ENCODE measurements at regions not wholly inside any gene's neighbourhood (a gene's known extent, or its start where the extent isn't known, plus 50 kb on each side); places are given as distances from the start of the nearest gene placed in this dataset.

- Histone ChIP-seq H2BK5ac (ENCODE audit: low read depth, low read length) (no peak overlapping the region), H3K4me2 (ENCODE audit: insufficient read depth in 1 of 2, low read depth in 2 of 2, low read length in 2 of 2) (no peak overlapping the region), H4K8ac (ENCODE audit: extremely low read depth, insufficient read depth, low read length) (no peak overlapping the region), H3K14ac (ENCODE audit: insufficient read length) (no peak overlapping the region), H3K36me3 (ENCODE audit: control insufficient read depth in 2 of 4, insufficient read depth in 4 of 4, low read length in 3 of 4) (no peaks in the 10 kb centered on the region), H3K9me3 (ENCODE audit: insufficient read depth in 2 of 2, low read depth in 1 of 2, low read length in 1 of 2) (no peaks in the 10 kb centered on the region), H3K79me2 (ENCODE audit: control insufficient read depth in 1 of 2, insufficient read depth in 2 of 2, low read length in 2 of 2) (no peaks in the 10 kb centered on the region), H3K23me2 (ENCODE audit: low read depth, low read length) (no peaks in the 10 kb centered on the region), H3K23ac (ENCODE audit: insufficient read length) (no peak overlapping the region), H3K18ac (ENCODE audit: extremely low read depth, low read length) (no peak overlapping the region), H4K91ac (replicated peaks; ENCODE audit: insufficient read length, low read length) (no peak overlapping the region), H2BK12ac (ENCODE audit: low read depth, low read length) (no peak overlapping the region), H3K4ac (replicated peaks; ENCODE audit: insufficient read length, low read depth, low read length) (no peak overlapping the region), H3K4me3 (ENCODE audit: extremely low read depth in 1 of 4, insufficient read depth in 2 of 4, low read depth in 3 of 4, low read length in 4 of 4) (no peak overlapping the region), H2AK5ac (ENCODE audit: low read depth, low read length) (no peak overlapping the region), H3K9ac (replicated peaks in 1 of 4; ENCODE audit: extremely low read depth in 1 of 4, low read depth in 3 of 4, low read length in 3 of 4) (no peak overlapping the region), H3K4me1 (replicated peaks in 1 of 4; ENCODE audit: control insufficient read depth in 3 of 4, insufficient read depth in 4 of 4, low read length in 3 of 4) (no peaks in the 10 kb centered on the region), H2BK15ac (ENCODE audit: low read length) (no peak overlapping the region), H2AFZ (ENCODE audit: low read length) (no peak overlapping the region), H3K56ac (replicated peaks; ENCODE audit: insufficient read length, low read depth, low read length) (no peak overlapping the region), H2BK20ac (ENCODE audit: low read length) (no peak overlapping the region), H2BK120ac (replicated peaks; ENCODE audit: low read depth, low read length) (no peak overlapping the region), H3K79me1 (ENCODE audit: low read depth, low read length) (no peaks in the 10 kb centered on the region), H3K27me3 (replicated peaks in 1 of 4; ENCODE audit: control insufficient read depth in 3 of 4, extremely low read depth in 1 of 4, insufficient read depth in 3 of 4, low read length in 3 of 4) (no peaks in the 10 kb centered on the region), H4K5ac (ENCODE audit: insufficient read length, low read depth, low read length) (no peak overlapping the region), H3K27ac (ENCODE audit: low read depth, low read length) (no peak overlapping the region), H4K20me1 (replicated peaks in 1 of 2; ENCODE audit: control insufficient read depth in 1 of 2, insufficient read depth in 2 of 2, low read length in 2 of 2) (no peaks in the 10 kb centered on the region)
- CTCF ChIA-PET (ENCODE audit: partially characterized antibody), result no interaction called here
- WGBS, 2 experiments (ENCODE audit: extremely low coverage in 1 of 2, insufficient coverage in 1 of 2, insufficient read length in 1 of 2, insufficient replicate concordance in 2 of 2, low coverage in 1 of 2, low lambda C conversion rate in 2 of 2, missing lambda C conversion rate in 1 of 2), result 92% methylated on average over 1 of the region's 1 CpG; no CpG with 5 or more reads in 1 of the 2 experiments
- TF ChIP-seq RBBP5 (IDR thresholded peaks at IDR 0.05; ENCODE audit: borderline replicate concordance, low read depth, low read length) (no peak), JUND (IDR thresholded peaks at IDR 0.05; ENCODE audit: low read length) (no peak), JUN (IDR thresholded peaks at IDR 0.05; ENCODE audit: low read depth, low read length) (no peak), POLR2A (IDR thresholded peaks at IDR 0.05; ENCODE audit: control extremely low read depth in 1 of 2, low read depth in 2 of 2, low read length in 2 of 2) (no peak)
- DNase-seq (ENCODE audit: low read depth in 1 of 2, low spot score in 2 of 2), result no peak
- POLR2A ChIA-PET (ENCODE audit: partially characterized antibody), result no interaction called here
- no peak for FAIRE-seq
Measured at GRCh38 chr3:88336894-88337293, 187.1 kb downstream of the C3orf38 start.

Data from H1 (cell line).